Vagina (tissue), 2 donors: ENCODE measurements at regions not wholly inside any gene's neighbourhood (a gene's known extent, or its start where the extent isn't known, plus 50 kb on each side); places are given as distances from the start of the nearest gene placed in this dataset.

Experiments used
- DNase-seq, 2 donors: peaks; one replicate each; pipeline ENCODE4 v3.0.0-alpha.2; 2017; ENCODE audit errors: extremely low spot score in 2 of 2
- H3K27ac ChIP-seq: fragments of 200-600 bp; sonication (generic); one replicate; pipeline ENCODE4 v1.5.1; 2019
- H3K27me3 ChIP-seq: fragments of 200-600 bp; sonication (generic); one replicate; pipeline ENCODE4 v1.5.1; 2019
- H3K36me3 ChIP-seq, 2 donors: fragments of 200-600 bp; sonication (generic); one replicate each; pipeline ENCODE4 v1.5.1; 2017 to 2019
- H3K4me1 ChIP-seq: fragments of 200-600 bp; sonication (generic); one replicate; pipeline ENCODE4 v1.5.1; 2019
- H3K4me3 ChIP-seq, 2 donors: fragments of 200-600 bp; sonication (generic); 1 replicate in 1 of 2; 2 replicates in 1 of 2; pipeline ENCODE4 v1.5.1; 2016 to 2019
- H3K9me3 ChIP-seq: fragments of 200-600 bp; sonication (generic); one replicate; pipeline ENCODE4 v1.5.1; 2019
- CTCF ChIP-seq, 3 experiments: fragments of 450-650 bp in 2 of 3; fragments of 200-600 bp in 1 of 3; sonication (generic) in 1 of 3; IDR thresholded peaks; one replicate each; pipeline ENCODE4 v1.5.1; 2017 to 2019; ENCODE audit warnings: antibody characterized with exemption in 3 of 3, mild to moderate bottlenecking in 2 of 3, moderate library complexity in 2 of 3
- POLR2A ChIP-seq, 2 donors: fragments of 450-650 bp; IDR thresholded peaks; one replicate each; pipeline ENCODE4 v1.6.1; 2017; ENCODE audit warnings: antibody characterized with exemption in 2 of 2, mild to moderate bottlenecking in 2 of 2, moderate library complexity in 2 of 2
- POLR2AphosphoS5 ChIP-seq, 2 donors: sonication (generic); formaldehyde crosslinking; IDR thresholded peaks; one replicate each; pipeline ENCODE4 v1.9.0; 2017; ENCODE audit warnings: antibody characterized with exemption in 2 of 2, mild to moderate bottlenecking in 2 of 2, low read depth in 1 of 2; ENCODE audit not compliant: insufficient read depth in 1 of 2
- intact Hi-C: fragments of 100-400 bp; cut with DNase I; formaldehyde crosslinking; loops from one replicate; pipeline ENCODE4 v1.15.1; 2023

- Histone ChIP-seq H3K36me3 (no peaks in the 10 kb centered on the region), H3K9me3 (no peaks in the 10 kb centered on the region), H3K4me1 (peaks cover 13% of the 10 kb centered on the region), H3K27ac (peak overlapping the region; percentile 57), H3K4me3 (no peak overlapping the region), H3K27me3 (no peaks in the 10 kb centered on the region)
- TF ChIP-seq POLR2AphosphoS5 (IDR thresholded peaks at IDR 0.05; ENCODE audit: insufficient read depth in 1 of 2, low read depth in 1 of 2) (no peak), POLR2A (IDR thresholded peaks at IDR 0.05) (no peak), CTCF (IDR thresholded peaks at IDR 0.05) (no peak)
- DNase-seq = no peak
- intact Hi-C loops = loop anchor here (10.0 kb wide), 1 partner anchor 637 kb away; no protein-coding TSS in a partner anchor
Observed at GRCh38 chr14:53537422-53538315, 384.5 kb upstream of the DDHD1 start.

GRCh38 chr14:53536446-53536845 is 383.3 kb upstream of the DDHD1 start:
- Histone ChIP-seq H3K4me1 (peaks cover 12% of the 10 kb centered on the region), H3K4me3 (no peak overlapping the region), H3K9me3 (no peaks in the 10 kb centered on the region), H3K36me3 (no peaks in the 10 kb centered on the region), H3K27ac (peak overlapping the region; percentile 57), H3K27me3 (no peaks in the 10 kb centered on the region)
- intact Hi-C loops = loop anchor here (10.0 kb wide), 1 partner anchor 638 kb away; no protein-coding TSS in a partner anchor
- no peak for TF ChIP-seq CTCF (IDR thresholded peaks at IDR 0.05)
- TF ChIP-seq POLR2AphosphoS5 (IDR thresholded peaks at IDR 0.05; ENCODE audit: insufficient read depth in 1 of 2, low read depth in 1 of 2) = no peak
- TF ChIP-seq POLR2A (IDR thresholded peaks at IDR 0.05) = no peak
- no peak for DNase-seq

- H3K4me3 ChIP-seq = no peak overlapping the region
- H3K4me1 ChIP-seq = peaks cover 12% of the 10 kb centered on the region
- no peak overlapping the region for H3K27ac ChIP-seq
- no peaks in the 10 kb centered on the region for H3K27me3 ChIP-seq
- TF ChIP-seq POLR2AphosphoS5 (IDR thresholded peaks at IDR 0.05; ENCODE audit: insufficient read depth in 1 of 2, low read depth in 1 of 2) (no peak), POLR2A (IDR thresholded peaks at IDR 0.05) (no peak), CTCF (IDR thresholded peaks at IDR 0.05) (no peak)
- no peaks in the 10 kb centered on the region for H3K36me3 ChIP-seq
- H3K9me3 ChIP-seq = no peaks in the 10 kb centered on the region
- DNase-seq = no peak
- intact Hi-C loops = loop anchor here (10.0 kb wide), 1 partner anchor 640 kb away; no protein-coding TSS in a partner anchor
Observed at GRCh38 chr14:53534841-53535240, 381.7 kb upstream of the DDHD1 start.

- Histone ChIP-seq H3K27me3 (no peaks in the 10 kb centered on the region), H3K27ac (no peak overlapping the region), H3K36me3 (no peaks in the 10 kb centered on the region), H3K9me3 (no peaks in the 10 kb centered on the region), H3K4me1 (peaks cover 12% of the 10 kb centered on the region), H3K4me3 (no peak overlapping the region)
- intact Hi-C loops = loop anchor here (10.0 kb wide), 1 partner anchor 641 kb away; no protein-coding TSS in a partner anchor
- TF ChIP-seq POLR2AphosphoS5 (IDR thresholded peaks at IDR 0.05; ENCODE audit: insufficient read depth in 1 of 2, low read depth in 1 of 2) (no peak), POLR2A (IDR thresholded peaks at IDR 0.05) (no peak), CTCF (IDR thresholded peaks at IDR 0.05) (no peak)
- DNase-seq = no peak
Observed at GRCh38 chr14:53533384-53533970, 380.4 kb upstream of the DDHD1 start.
